VCaP (cell line): ENCODE measurements at regions not wholly inside any gene's neighbourhood (a gene's known extent, or its start where the extent isn't known, plus 50 kb on each side); places are given as distances from the start of the nearest gene placed in this dataset.
"Not testable (repeated sequence)": the region's sequence is repeated elsewhere in the genome, so short reads cannot be mapped to it uniquely, and the experiment has no call there.

Experiments used
- H3K27ac ChIP-seq: fragments of 450-650 bp; 2 replicates; pipeline ENCODE4 v1.5.1; 2017
- CTCF ChIP-seq: fragments of 450-650 bp; conservative IDR thresholded peaks from 2 replicates; pipeline ENCODE4 v1.5.1; 2017; ENCODE audit warnings: mild to moderate bottlenecking, moderate library complexity

DNA sequence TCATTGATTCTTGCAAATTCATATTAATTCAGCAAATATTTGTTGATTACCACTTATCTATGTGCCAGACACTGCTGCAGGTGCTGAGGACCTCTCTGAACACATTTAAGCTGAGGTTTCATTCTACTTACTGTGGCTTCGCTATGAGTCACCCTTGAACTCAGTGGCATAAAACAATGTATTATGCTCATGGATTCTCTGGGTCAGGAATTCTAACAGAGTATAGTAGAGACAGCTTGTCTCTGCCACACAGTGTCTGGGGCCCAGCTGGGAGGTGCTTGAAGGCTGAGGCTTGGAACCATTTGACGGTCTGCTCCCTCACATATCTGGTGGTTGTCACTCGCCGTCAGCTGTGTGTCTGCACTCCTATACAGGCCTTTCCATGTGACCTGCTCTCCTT, 124.3 kb upstream of the NR3C1 start:
- TF ChIP-seq CTCF: no peak
- H3K27ac ChIP-seq: no peak overlapping the region

DNA sequence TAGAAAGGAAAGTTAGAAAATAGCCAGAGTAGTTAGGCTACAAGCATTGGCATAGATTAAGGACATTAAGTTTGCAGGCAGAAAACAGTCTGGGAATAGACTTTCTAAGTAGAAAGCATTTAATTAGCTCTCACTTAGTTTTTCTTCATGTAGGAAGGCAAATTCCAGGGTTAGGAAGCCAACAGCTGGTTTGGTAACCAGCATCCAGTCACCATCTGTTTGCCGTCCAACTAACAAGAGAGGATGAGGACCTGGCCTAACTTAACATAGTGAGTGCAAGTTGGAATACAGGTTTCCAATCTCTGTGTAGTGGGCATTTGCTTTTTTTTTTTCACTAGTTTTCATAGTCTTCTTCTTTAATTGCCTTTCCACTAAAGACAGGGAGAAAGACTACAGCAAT, 121.7 kb upstream of the NR3C1 start:
- H3K27ac ChIP-seq: no peak overlapping the region
- TF ChIP-seq CTCF: no peak

GRCh38 chr5:143524338-143524945, 121.0 kb upstream of the NR3C1 start:
- no peak for TF ChIP-seq CTCF
- no peak overlapping the region for H3K27ac ChIP-seq

GRCh38 chr5:143521846-143522400, 118.4 kb upstream of the NR3C1 start:
- H3K27ac ChIP-seq: no peak overlapping the region
- TF ChIP-seq CTCF: no peak

GRCh38 chr5:143521141-143521540, 117.7 kb upstream of the NR3C1 start:
- no peak for TF ChIP-seq CTCF
- H3K27ac ChIP-seq: no peak overlapping the region

DNA sequence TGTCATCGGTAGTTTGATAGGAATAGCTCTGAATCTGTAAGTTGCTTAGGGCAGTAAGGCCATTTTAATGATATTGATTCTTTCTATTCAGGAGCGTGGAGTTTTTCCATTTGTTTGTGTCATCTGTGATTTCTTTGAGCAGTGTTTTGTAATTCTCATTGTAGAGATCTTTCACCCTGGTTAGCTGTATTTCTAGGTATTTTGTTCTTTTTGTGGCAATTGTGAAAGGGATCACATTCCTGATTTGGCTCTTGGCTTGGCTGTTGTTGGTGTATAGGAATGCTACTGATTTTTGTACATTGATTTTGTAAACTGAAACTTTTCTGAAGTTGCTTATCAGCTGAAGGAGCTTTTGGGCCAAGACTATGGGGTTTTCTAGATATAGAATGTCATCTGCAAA, 115.7 kb upstream of the NR3C1 start:
- not testable (repeated sequence) for H3K27ac ChIP-seq

DNA sequence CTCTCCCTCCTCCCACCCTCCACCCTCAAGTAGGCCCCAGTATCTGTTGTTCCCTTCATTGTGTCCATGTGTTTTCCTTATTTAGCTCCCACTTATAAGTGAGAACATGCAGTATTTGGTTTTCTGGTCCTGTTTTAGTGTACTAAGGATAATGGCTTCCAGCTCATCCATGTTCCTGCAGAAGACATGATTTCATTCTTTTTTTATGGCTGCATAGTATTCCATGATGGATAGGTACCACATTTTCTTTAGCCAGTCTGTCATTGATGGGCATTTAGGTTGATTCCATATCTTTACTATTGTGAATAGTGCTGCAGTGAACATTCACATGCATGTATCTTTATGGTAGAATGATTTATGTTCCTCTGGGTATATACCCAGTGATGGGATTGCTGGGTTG, 114.3 kb upstream of the NR3C1 start:
- not testable (repeated sequence) for H3K27ac ChIP-seq

DNA sequence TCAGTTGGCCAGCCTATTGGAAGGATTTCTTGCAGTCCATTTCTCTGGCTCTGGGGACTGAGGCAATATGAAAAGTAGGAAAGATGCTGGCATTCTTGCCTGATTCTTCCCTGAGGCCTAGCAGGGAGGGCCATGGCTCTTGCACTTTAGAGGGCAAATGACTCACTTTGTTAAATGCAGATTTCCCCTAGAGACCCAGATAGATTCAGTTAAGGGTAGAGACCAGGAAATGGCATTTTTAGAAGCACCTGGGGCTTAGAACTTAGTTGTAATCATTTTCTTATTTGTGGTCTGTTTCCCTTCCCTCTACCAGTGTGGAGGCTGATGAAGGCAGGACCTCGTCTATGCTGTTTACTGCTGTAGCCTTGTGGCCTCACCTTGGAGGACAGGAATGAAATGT, 112.8 kb upstream of the NR3C1 start:
- no peak for TF ChIP-seq CTCF
- H3K27ac ChIP-seq: no peak overlapping the region

DNA sequence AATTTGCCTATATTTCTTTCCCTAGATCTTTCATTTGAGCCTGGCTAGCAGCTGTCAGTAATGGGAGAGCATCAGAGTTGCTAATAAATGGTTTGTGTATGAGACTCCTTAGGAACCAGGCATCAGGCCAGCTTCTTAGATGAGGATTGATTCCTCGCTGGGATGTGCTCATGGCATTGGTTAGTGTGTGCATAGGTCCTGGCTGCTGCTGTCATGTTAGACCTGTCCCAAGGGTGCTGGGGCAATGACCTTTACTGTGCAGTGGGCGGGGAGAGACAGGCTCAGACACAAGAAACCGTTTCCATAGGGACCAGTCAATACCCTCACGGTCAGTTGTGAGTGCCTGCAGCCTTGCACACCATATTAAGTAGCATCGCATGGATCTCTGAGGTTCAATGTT, 112.3 kb upstream of the NR3C1 start:
- H3K27ac ChIP-seq: no peak overlapping the region
- no peak for TF ChIP-seq CTCF
